GM19193 (cell line): ENCODE measurements at regions not wholly inside any gene's neighbourhood (a gene's known extent, or its start where the extent isn't known, plus 50 kb on each side); places are given as distances from the start of the nearest gene placed in this dataset.

Experiments used
- POLR2A ChIP-seq: IDR thresholded peaks from 4 replicates; pipeline ENCODE4 v1.6.1; 2011; ENCODE audit not compliant: insufficient read depth, insufficient read length; ENCODE audit errors: extremely low read depth

DNA sequence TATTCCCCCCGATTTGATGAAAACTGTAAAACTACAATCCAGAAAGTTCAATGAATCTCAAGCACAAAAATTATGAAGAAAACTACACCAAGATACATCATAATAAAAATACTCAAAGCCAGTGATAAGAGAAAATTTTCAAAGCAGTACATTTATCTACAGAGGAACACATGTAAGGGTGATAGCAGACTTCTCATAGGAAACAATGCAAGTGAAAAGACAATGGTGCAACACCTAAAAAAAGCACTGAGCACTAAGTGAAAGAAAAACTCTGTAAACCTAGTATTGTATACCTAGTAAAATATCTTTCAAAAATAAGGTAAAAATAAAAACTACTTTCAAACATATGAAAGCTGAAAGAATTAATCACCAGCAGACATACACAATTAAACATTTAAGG, 76.1 kb upstream of the IRF2BP2 start:
- TF ChIP-seq POLR2A, result no peak

GRCh38 chr1:234684856-234685255, 74.9 kb upstream of the IRF2BP2 start:
- TF ChIP-seq POLR2A, result no peak

- TF ChIP-seq POLR2A, result no peak
Measured at GRCh38 chr1:234683861-234684632, 74.1 kb upstream of the IRF2BP2 start.

DNA sequence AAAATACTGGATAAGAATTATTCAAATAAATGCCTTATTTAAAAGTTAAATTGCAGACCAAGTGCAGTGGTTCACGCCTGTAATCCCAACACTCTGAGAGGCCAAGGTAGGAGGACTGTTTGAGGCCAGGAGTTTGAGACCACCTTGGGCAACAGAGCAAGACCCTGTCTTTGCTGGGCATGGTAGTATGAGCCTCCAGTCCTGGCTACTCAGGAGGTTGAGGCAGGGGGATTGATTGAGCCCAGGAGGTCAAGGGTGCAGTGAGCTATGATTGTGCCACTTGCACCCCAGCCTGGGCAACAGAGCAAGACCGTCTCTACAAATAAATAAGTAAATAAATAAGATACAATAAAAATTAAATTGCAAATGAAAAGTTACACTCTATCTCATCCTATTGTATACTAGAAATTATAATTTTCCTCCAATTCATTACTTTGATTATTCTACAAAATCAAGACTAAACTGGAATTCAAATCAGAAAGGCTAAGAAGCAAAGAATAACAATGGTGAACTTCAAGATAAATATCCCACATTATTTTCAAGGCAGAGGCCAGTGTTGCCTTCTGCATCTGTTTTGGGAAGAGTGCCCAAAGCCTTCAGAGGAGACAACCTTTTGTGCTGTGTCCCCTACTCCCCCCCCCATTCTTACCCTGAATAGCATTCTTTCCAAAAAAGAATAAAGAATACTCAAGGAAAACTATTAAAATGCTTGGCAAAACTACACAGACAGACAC, 73.3 kb upstream of the IRF2BP2 start:
- TF ChIP-seq POLR2A, result no peak

DNA sequence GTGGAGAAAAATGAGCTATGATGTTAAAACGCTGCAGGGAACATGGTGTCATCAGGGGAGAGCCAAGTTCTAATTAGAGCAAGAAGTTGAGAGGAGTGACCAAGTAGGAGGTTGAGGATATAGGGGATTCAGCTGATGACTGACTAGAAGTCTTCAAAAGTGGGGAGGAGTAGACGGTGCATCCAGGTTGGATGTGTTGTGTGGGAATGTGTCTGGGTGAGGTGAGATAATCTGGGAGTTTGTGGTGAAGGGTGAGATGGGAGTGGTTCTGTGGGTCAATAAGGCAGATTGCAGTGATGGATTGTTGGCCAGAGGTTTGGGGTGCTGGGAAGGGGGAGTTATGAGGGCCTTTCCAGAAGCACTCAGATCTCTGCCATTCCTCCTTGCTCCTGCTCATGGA, 72.0 kb upstream of the IRF2BP2 start:
- TF ChIP-seq POLR2A, result no peak

GRCh38 chr1:234681065-234681464, 71.1 kb upstream of the IRF2BP2 start:
- TF ChIP-seq POLR2A, result no peak

- TF ChIP-seq POLR2A, result no peak
Measured at GRCh38 chr1:234680331-234680904, 70.4 kb upstream of the IRF2BP2 start.

DNA sequence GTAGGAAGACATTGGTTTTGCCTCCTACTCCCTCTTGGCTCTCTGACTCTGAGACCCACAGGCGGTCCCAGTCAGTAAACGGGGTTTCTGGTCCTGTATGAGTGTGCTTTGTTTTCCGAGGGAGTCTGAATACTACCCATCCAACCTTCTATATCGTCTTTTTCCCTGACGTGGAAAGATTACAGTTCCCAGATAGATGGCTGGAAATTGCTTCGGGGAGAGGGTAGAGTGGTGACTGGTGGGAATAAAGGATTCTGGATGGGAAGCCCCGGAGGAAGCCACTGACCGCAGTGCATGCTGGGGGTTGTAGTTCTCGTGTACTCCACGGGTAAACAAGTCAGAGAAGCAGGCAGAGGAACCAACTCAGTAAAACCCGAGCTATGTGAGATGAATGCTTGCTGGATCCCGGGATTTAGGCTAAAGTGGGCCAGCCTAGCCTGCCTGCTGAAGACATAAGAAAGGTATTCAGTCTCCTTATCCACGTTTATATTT, 66.2 kb upstream of the IRF2BP2 start:
- TF ChIP-seq POLR2A, result no peak

DNA sequence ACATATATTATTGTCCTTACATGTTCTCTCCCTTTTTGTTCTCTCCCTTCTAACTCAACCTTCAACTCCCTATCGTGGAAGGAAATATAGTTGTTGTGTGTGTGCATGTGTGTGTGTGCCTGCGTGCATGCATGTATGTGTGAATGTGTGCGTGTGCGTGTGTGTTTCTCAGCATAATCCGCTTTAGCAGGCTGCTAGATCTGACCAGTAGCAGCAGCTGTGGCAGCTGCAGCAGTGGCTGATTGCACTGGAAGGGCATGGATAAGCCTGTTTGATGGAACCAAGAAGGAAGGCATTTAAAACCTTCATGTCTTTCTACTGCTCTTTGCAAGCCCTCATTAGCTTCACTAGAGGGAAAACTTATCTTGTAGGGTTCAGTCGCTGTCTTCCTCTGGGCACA, 65.6 kb upstream of the IRF2BP2 start:
- no peak for TF ChIP-seq POLR2A

DNA sequence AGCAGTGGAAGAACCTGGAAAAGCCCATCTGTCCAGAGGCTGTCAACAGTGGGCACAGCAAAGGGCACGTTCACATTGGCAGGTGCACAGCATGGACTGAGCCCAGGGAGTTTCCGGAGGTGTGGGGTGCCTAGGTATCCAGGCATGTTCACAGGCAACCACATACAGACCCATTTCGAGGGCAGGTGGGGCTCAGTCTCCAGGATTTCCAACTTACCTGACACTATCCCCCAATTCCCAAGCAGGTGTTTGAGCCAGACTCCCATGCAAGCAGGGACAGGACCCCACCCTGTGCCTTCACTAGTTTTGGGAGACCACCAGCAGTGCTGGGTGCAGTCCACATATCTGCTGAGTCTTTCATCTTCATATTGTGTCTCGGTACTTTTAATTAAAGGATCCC, 65.0 kb upstream of the IRF2BP2 start:
- no peak for TF ChIP-seq POLR2A

GRCh38 chr1:234674218-234674815, 64.3 kb upstream of the IRF2BP2 start:
- no peak for TF ChIP-seq POLR2A

GRCh38 chr1:234672349-234673135, 62.6 kb upstream of the IRF2BP2 start:
- TF ChIP-seq POLR2A, result no peak

DNA sequence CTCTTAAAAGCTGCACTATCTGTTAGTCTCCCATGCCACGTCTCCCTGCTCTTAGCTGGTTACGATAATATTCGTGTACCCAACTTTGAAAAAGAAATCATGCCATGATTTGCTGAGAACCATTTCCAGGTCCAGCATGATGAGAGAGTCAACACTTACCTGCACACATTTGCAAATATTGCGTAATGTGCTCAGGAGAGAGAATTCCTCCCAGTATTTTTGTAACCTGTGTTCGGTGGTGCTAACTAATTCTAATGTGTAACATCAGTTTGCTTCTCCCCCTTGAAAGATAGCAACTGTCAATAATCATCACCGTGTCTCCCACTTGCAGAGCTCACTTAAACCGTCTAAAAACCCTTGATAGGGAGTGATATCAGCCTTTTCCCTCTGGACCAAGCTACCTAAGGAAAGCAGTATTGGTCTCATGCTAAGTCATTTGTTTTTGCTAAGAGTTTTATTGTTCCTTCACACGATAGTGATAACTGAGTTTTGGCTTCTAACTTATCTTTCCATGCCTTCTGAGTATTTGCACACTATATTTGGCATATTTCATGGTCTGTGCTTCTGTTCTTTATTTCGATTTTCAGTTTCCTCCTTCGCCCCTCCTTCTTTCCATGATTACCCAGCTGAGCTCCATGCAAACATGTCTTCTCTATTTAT, 61.1 kb upstream of the IRF2BP2 start:
- no peak for TF ChIP-seq POLR2A

DNA sequence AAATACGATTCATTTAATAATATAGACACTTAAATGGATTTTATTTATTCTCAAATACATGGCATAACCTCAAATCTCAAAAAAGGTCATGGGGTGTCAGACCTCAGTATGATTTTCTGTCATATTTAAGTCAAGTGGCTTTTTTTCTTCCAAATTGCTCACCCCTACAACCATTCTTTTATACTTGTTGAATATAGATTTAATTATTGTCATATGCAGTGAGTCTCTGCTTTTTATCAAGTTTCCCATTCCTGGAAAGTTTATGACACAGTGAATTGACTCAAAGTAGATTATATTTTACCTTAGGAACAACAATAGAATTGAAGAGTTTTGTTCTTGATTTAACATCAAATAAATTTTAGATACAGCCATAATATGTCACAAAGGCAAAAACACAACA, 59.5 kb upstream of the IRF2BP2 start:
- TF ChIP-seq POLR2A, result no peak

DNA sequence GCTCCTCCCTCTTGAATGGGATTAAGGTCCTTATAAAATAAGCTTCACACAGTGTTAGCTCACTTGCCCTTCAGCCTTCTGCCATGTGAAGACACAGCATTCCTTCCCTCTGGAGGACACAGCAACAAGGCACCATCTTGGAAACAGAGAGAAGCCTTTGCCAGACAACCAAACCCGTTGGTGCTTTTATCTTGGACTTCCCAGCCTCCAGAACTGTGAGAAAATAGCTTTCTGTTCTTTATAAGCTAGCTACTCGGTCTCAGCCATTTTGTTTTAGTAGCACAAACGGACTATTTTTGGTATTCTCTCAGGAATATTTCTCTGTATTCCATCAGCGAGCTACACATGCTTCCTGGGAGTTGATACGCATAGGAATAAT, 58.6 kb upstream of the IRF2BP2 start:
- TF ChIP-seq POLR2A, result no peak
